HFFc6 (cell line): ENCODE measurements at regions not wholly inside any gene's neighbourhood (a gene's known extent, or its start where the extent isn't known, plus 50 kb on each side); places are given as distances from the start of the nearest gene placed in this dataset.

Experiments
- DNase-seq: peaks from one replicate; pipeline ENCODE4 v3.0.0-alpha.2; 2018
- H3K27ac Mint-ChIP-seq: 2 replicates; pipeline ENCODE4 v1.8.0; 2020; ENCODE audit warnings: mild to moderate bottlenecking, mixed read lengths
- H3K27me3 Mint-ChIP-seq: 2 replicates; pipeline ENCODE4 v1.8.0; 2021; ENCODE audit warnings: mild to moderate bottlenecking, moderate library complexity, mixed read lengths; ENCODE audit not compliant: insufficient read depth
- H3K36me3 Mint-ChIP-seq: 2 replicates; pipeline ENCODE4 v1.8.0; 2021; ENCODE audit warnings: low read depth, mixed read lengths
- H3K4me1 Mint-ChIP-seq: 2 replicates; pipeline ENCODE4 v1.8.0; 2020; ENCODE audit warnings: low read depth, mixed read lengths
- H3K4me3 Mint-ChIP-seq: 2 replicates; pipeline ENCODE4 v1.8.0; 2020; ENCODE audit warnings: mild to moderate bottlenecking, moderate library complexity, mixed read lengths
- H3K9me3 Mint-ChIP-seq: 2 replicates; pipeline ENCODE4 v1.8.0; 2020; ENCODE audit warnings: mild to moderate bottlenecking, mixed read lengths
- CTCF ChIP-seq: fragments of 200-600 bp; sonication (generic); IDR thresholded peaks from 2 replicates; pipeline ENCODE4 v1.5.0; 2021; ENCODE audit warnings: antibody characterized with exemption, mild to moderate bottlenecking

DNA sequence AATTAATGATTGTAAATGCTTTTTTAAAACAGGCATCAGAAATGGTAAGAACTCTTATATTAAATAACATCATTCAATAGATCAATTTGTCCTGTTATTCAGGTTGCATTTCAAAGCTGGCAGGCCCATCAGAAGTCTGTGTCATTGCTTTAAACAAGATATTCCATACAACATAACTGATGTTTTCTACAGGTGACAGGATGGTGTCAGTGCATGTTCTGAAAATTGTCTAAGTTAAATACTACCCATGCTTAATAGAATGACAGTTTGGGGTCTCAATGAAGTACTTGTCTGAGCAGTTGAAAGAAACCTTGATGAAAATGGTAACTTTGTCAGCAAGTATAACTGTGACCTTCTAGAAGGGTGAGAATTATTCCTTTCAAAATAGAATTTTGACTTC, 263.2 kb downstream of the ISL1 start:
- DNase-seq = no peak
- Mint-ChIP-seq H3K27me3 (peaks cover 1% of the 10 kb centered on the region; the same call in 1 of the 2 replicates), H3K4me3 (no peak overlapping the region), H3K36me3 (no peaks in the 10 kb centered on the region), H3K9me3 (no peaks in the 10 kb centered on the region; the same call in 1 of the 2 replicates), H3K27ac (no peak overlapping the region), H3K4me1 (peaks cover 7% of the 10 kb centered on the region; the same call in 1 of the 2 replicates)
- no peak for TF ChIP-seq CTCF

GRCh38 chr5:51650824-51651223, 267.6 kb downstream of the ISL1 start:
- H3K9me3 Mint-ChIP-seq = no peaks in the 10 kb centered on the region; the same call in 1 of the 2 replicates
- H3K4me3 Mint-ChIP-seq = no peak overlapping the region
- H3K4me1 Mint-ChIP-seq = peaks cover 39% of the 10 kb centered on the region; the same call in 1 of the 2 replicates
- DNase-seq = no peak
- H3K27ac Mint-ChIP-seq = no peak overlapping the region
- H3K36me3 Mint-ChIP-seq = no peaks in the 10 kb centered on the region
- TF ChIP-seq CTCF = no peak
- H3K27me3 Mint-ChIP-seq = peaks cover 1% of the 10 kb centered on the region; the same call in 1 of the 2 replicates

- peak overlapping the region; percentile 35; the same call in 1 of the 2 replicates for H3K27ac Mint-ChIP-seq
- no peaks in the 10 kb centered on the region; the same call in 1 of the 2 replicates for H3K9me3 Mint-ChIP-seq
- peaks cover 39% of the 10 kb centered on the region; the same call in 1 of the 2 replicates for H3K4me1 Mint-ChIP-seq
- no peak for TF ChIP-seq CTCF
- no peaks in the 10 kb centered on the region for H3K36me3 Mint-ChIP-seq
- DNase-seq = no peak
- H3K4me3 Mint-ChIP-seq = peak overlapping the region; percentile 53; the same call in 1 of the 2 replicates
- H3K27me3 Mint-ChIP-seq = peaks cover 1% of the 10 kb centered on the region; the same call in 1 of the 2 replicates
These were observed 268.2 kb downstream of the ISL1 start for GRCh38 chr5:51651476-51651875.

- peak; percentile 64 for DNase-seq
These were observed 268.6 kb downstream of the ISL1 start for GRCh38 chr5:51651889-51652288.

DNA sequence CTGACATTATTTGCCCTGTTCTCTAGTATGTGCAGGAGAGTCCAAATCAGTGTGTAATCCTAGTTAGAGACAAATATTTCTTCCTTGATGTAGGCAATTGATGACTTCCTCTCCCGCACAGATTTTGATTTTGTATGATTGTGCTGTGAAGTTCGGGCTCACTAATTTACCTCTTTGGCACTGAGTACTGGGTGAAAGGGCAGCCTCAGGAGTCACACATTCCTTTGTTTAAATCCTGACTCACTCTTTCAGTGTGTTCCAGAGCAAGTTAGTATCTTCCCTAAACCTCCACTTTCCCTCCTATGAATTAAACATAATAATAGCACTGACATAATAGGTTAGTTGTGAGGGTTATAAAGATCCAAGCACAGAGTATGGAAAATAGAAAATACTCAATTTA, 269.7 kb downstream of the ISL1 start:
- Mint-ChIP-seq H3K27me3 (peaks cover 1% of the 10 kb centered on the region; the same call in 1 of the 2 replicates), H3K36me3 (no peaks in the 10 kb centered on the region), H3K9me3 (no peaks in the 10 kb centered on the region; the same call in 1 of the 2 replicates), H3K4me1 (peaks cover 39% of the 10 kb centered on the region; the same call in 1 of the 2 replicates), H3K27ac (no peak overlapping the region; the same call in 1 of the 2 replicates), H3K4me3 (no peak overlapping the region)
- no peak for TF ChIP-seq CTCF
- peak; percentile 8 for DNase-seq

More at GRCh38 chr5:51651889-51652288, 268.6 kb downstream of the ISL1 start:
- H3K36me3 Mint-ChIP-seq = no peaks in the 10 kb centered on the region
- H3K4me3 Mint-ChIP-seq = peak overlapping the region; percentile 16; the same call in 1 of the 2 replicates
- H3K4me1 Mint-ChIP-seq = peaks cover 39% of the 10 kb centered on the region; the same call in 1 of the 2 replicates
- peak overlapping the region; percentile 35; the same call in 1 of the 2 replicates for H3K27ac Mint-ChIP-seq
- peaks cover 1% of the 10 kb centered on the region; the same call in 1 of the 2 replicates for H3K27me3 Mint-ChIP-seq
- no peaks in the 10 kb centered on the region; the same call in 1 of the 2 replicates for H3K9me3 Mint-ChIP-seq
- TF ChIP-seq CTCF = no peak
